Astrocyte of the spinal cord (primary cell): ENCODE measurements at regions not wholly inside any gene's neighbourhood (a gene's known extent, or its start where the extent isn't known, plus 50 kb on each side); places are given as distances from the start of the nearest gene placed in this dataset.

Experiments used
- DNase-seq: peaks from one replicate; pipeline ENCODE4 v3.0.0; 2011; ENCODE audit warnings: low read depth, low spot score
- H3K4me3 ChIP-seq: 2 replicates; pipeline ENCODE4 v1.5.1; 2011; ENCODE audit warnings: low read depth, mild to moderate bottlenecking, low read length, moderate library complexity
- CTCF ChIP-seq: IDR thresholded peaks from 2 replicates; pipeline ENCODE4 v1.5.1; 2012; ENCODE audit warnings: low read depth, mild to moderate bottlenecking, low read length, inconsistent platforms
- in situ Hi-C: cut with HindIII; loops from 2 replicates; pipeline ENCODE4 v1.10.0; 2017; ENCODE audit warnings: low sequenced_read_pairs

GRCh38 chr22:49276567-49276966, 551.1 kb downstream of the BRD1 start:
- no peak for DNase-seq
- H3K4me3 ChIP-seq, result no peak overlapping the region
- in situ Hi-C loops, result no loop called here
- no peak for TF ChIP-seq CTCF

GRCh38 chr22:49274754-49275380, 552.8 kb downstream of the BRD1 start:
- TF ChIP-seq CTCF, result no peak
- no peak for DNase-seq
- H3K4me3 ChIP-seq, result no peak overlapping the region
- in situ Hi-C loops, result no loop called here

- DNase-seq, result no peak
Measured at GRCh38 chr22:49272546-49273125, 555.0 kb downstream of the BRD1 start.

GRCh38 chr22:49271831-49272230, 555.8 kb downstream of the BRD1 start:
- TF ChIP-seq CTCF, result no peak
- H3K4me3 ChIP-seq, result no peak overlapping the region
- in situ Hi-C loops, result no loop called here
- no peak for DNase-seq

More at GRCh38 chr22:49272546-49273125, 555.0 kb downstream of the BRD1 start:
- no peak for TF ChIP-seq CTCF
- in situ Hi-C loops, result no loop called here
- no peak overlapping the region for H3K4me3 ChIP-seq

- no peak overlapping the region for H3K4me3 ChIP-seq
- TF ChIP-seq CTCF, result no peak
- DNase-seq, result no peak
- in situ Hi-C loops, result no loop called here
Measured at GRCh38 chr22:49271369-49271727, 556.3 kb downstream of the BRD1 start.

GRCh38 chr22:49270595-49271368, 556.9 kb downstream of the BRD1 start:
- no peak overlapping the region for H3K4me3 ChIP-seq
- no peak for TF ChIP-seq CTCF
- no peak for DNase-seq
- in situ Hi-C loops, result no loop called here
